ENCODE measurements at regions not wholly inside any gene's neighbourhood (a gene's known extent, or its start where the extent isn't known, plus 50 kb on each side); places are given as distances from the start of the nearest gene placed in this dataset.

GRCh38 chr13:47603365-47603764 is 397.7 kb downstream of the SUCLA2 start:
- peaks cover 16% of the 10 kb centered on the region for H3K9me3 Mint-ChIP-seq
- H3K4me1 Mint-ChIP-seq: no peaks in the 10 kb centered on the region
- H3K27me3 Mint-ChIP-seq (ENCODE audit: low read depth): no peaks in the 10 kb centered on the region
- TF ChIP-seq CTCF (IDR thresholded peaks at IDR 0.05; ENCODE audit: unreplicated experiment in 3 of 3): no peak
- H3K4me3 Mint-ChIP-seq: no peak overlapping the region
- no peak overlapping the region for H3K27ac Mint-ChIP-seq
- no peaks in the 10 kb centered on the region for H3K36me3 Mint-ChIP-seq (ENCODE audit: low read depth)

GRCh38 chr13:47598340-47598911 is 402.6 kb downstream of the SUCLA2 start:
- Mint-ChIP-seq H3K4me3 (no peak overlapping the region), H3K4me1 (no peaks in the 10 kb centered on the region), H3K9me3 (peaks cover 3% of the 10 kb centered on the region), H3K36me3 (ENCODE audit: low read depth) (no peaks in the 10 kb centered on the region), H3K27me3 (ENCODE audit: low read depth) (no peaks in the 10 kb centered on the region), H3K27ac (no peak overlapping the region)
- peak; percentile 26 to 40 (median 38) for TF ChIP-seq CTCF (IDR thresholded peaks at IDR 0.05; ENCODE audit: unreplicated experiment in 3 of 3)

GRCh38 chr13:47594833-47595232 is 406.2 kb downstream of the SUCLA2 start:
- Mint-ChIP-seq H3K27me3 (ENCODE audit: low read depth) (no peaks in the 10 kb centered on the region), H3K4me3 (no peak overlapping the region), H3K9me3 (peaks cover 12% of the 10 kb centered on the region), H3K27ac (no peak overlapping the region), H3K36me3 (ENCODE audit: low read depth) (no peaks in the 10 kb centered on the region), H3K4me1 (no peaks in the 10 kb centered on the region)
- TF ChIP-seq CTCF (IDR thresholded peaks at IDR 0.05; ENCODE audit: unreplicated experiment in 3 of 3): no peak

- H3K9me3 Mint-ChIP-seq: peaks cover 16% of the 10 kb centered on the region
- H3K36me3 Mint-ChIP-seq (ENCODE audit: low read depth): no peaks in the 10 kb centered on the region
- H3K27me3 Mint-ChIP-seq (ENCODE audit: low read depth): no peaks in the 10 kb centered on the region
- no peaks in the 10 kb centered on the region for H3K4me1 Mint-ChIP-seq
- no peak for TF ChIP-seq CTCF (IDR thresholded peaks at IDR 0.05; ENCODE audit: unreplicated experiment in 3 of 3)
- no peak overlapping the region for H3K27ac Mint-ChIP-seq
- H3K4me3 Mint-ChIP-seq: no peak overlapping the region
Measured at GRCh38 chr13:47592256-47592655, 408.8 kb downstream of the SUCLA2 start.

GRCh38 chr13:47588676-47589075 is 412.4 kb downstream of the SUCLA2 start:
- Mint-ChIP-seq H3K36me3 (ENCODE audit: low read depth) (no peaks in the 10 kb centered on the region), H3K9me3 (peaks cover 27% of the 10 kb centered on the region), H3K27ac (no peak overlapping the region), H3K4me1 (no peaks in the 10 kb centered on the region), H3K4me3 (no peak overlapping the region), H3K27me3 (ENCODE audit: low read depth) (no peaks in the 10 kb centered on the region)
- no peak for TF ChIP-seq CTCF (IDR thresholded peaks at IDR 0.05; ENCODE audit: unreplicated experiment in 3 of 3)

- H3K27ac Mint-ChIP-seq: no peak overlapping the region
- no peaks in the 10 kb centered on the region for H3K4me1 Mint-ChIP-seq
- no peak for TF ChIP-seq CTCF (IDR thresholded peaks at IDR 0.05; ENCODE audit: unreplicated experiment in 3 of 3)
- no peaks in the 10 kb centered on the region for H3K27me3 Mint-ChIP-seq (ENCODE audit: low read depth)
- H3K36me3 Mint-ChIP-seq (ENCODE audit: low read depth): no peaks in the 10 kb centered on the region
- no peak overlapping the region for H3K4me3 Mint-ChIP-seq
- H3K9me3 Mint-ChIP-seq: peaks cover 63% of the 10 kb centered on the region
Measured at GRCh38 chr13:47572375-47572774, 428.7 kb downstream of the SUCLA2 start.

Measured in nephron (organoid).